ENCODE measurements at regions not wholly inside any gene's neighbourhood (a gene's known extent, or its start where the extent isn't known, plus 50 kb on each side); places are given as distances from the start of the nearest gene placed in this dataset.

GRCh38 chr2:199646439-199646838, 188.7 kb upstream of the SATB2 start:
- FAIRE-seq, result no peak
- Histone ChIP-seq H3K9ac (replicated peaks; ENCODE audit: extremely low read depth, insufficient read depth, low read length) (no peak overlapping the region), H3K9me1 (replicated peaks; ENCODE audit: control insufficient read depth, extremely low read depth, insufficient read depth, low read length) (no peaks in the 10 kb centered on the region), H3K27me3 (ENCODE audit: control insufficient read depth in 2 of 2, insufficient read depth in 2 of 2, low read length in 2 of 2) (no peaks in the 10 kb centered on the region), H4K20me1 (replicated peaks; ENCODE audit: control insufficient read depth, extremely low read depth, insufficient read depth, low read length) (no peaks in the 10 kb centered on the region), H3K4me2 (ENCODE audit: insufficient read depth, low read length) (no peak overlapping the region), H3K79me2 (ENCODE audit: control insufficient read depth, insufficient read depth, low read length) (no peaks in the 10 kb centered on the region), H3K36me3 (ENCODE audit: control insufficient read depth in 2 of 2, extremely low read depth in 1 of 2, insufficient read depth in 2 of 2, low read length in 2 of 2) (no peaks in the 10 kb centered on the region), H2AFZ (ENCODE audit: low read depth, low read length) (no peak overlapping the region), H3K9me3 (replicated peaks; ENCODE audit: control insufficient read depth, insufficient read depth, low read length) (no peaks in the 10 kb centered on the region), H3K27ac (ENCODE audit: insufficient read depth, low read depth, low read length) (no peak overlapping the region), H3K4me1 (ENCODE audit: control insufficient read depth, extremely low read depth, insufficient read depth, low read length) (no peaks in the 10 kb centered on the region), H3K4me3 (replicated peaks in 1 of 3; ENCODE audit: insufficient read depth in 1 of 3, low read depth in 1 of 3, low read length in 3 of 3) (no peak overlapping the region)
- TF ChIP-seq MYC (IDR thresholded peaks at IDR 0.05; ENCODE audit: low read depth, low read length), result no peak
- CTCF ChIA-PET, result no interaction called here
- intact Hi-C loops (cut with micrococcal nuclease), result no loop called here
- dilution Hi-C loops (cut with MboI; ENCODE audit: extremely low pct_ligation_motif_present, low sequenced_read_pairs), result no loop called here
- no peak for DNase-seq (ENCODE audit: low read depth, low spot score)
- POLR2A ChIA-PET, result no interaction called here
- BruUV-seq (replicated peaks), result no TSS peak

GRCh38 chr2:199631129-199631528, 173.4 kb upstream of the SATB2 start:
- Histone ChIP-seq H3K27me3 (ENCODE audit: control insufficient read depth in 2 of 2, insufficient read depth in 2 of 2, low read length in 2 of 2) (no peaks in the 10 kb centered on the region), H3K4me3 (replicated peaks in 1 of 3; ENCODE audit: insufficient read depth in 1 of 3, low read depth in 1 of 3, low read length in 3 of 3) (no peak overlapping the region), H3K36me3 (ENCODE audit: control insufficient read depth in 2 of 2, extremely low read depth in 1 of 2, insufficient read depth in 2 of 2, low read length in 2 of 2) (no peaks in the 10 kb centered on the region), H3K79me2 (ENCODE audit: control insufficient read depth, insufficient read depth, low read length) (no peaks in the 10 kb centered on the region), H3K4me1 (ENCODE audit: control insufficient read depth, extremely low read depth, insufficient read depth, low read length) (no peaks in the 10 kb centered on the region), H2AFZ (ENCODE audit: low read depth, low read length) (no peak overlapping the region), H3K9ac (replicated peaks; ENCODE audit: extremely low read depth, insufficient read depth, low read length) (no peak overlapping the region), H4K20me1 (replicated peaks; ENCODE audit: control insufficient read depth, extremely low read depth, insufficient read depth, low read length) (no peaks in the 10 kb centered on the region), H3K4me2 (ENCODE audit: insufficient read depth, low read length) (no peak overlapping the region), H3K27ac (ENCODE audit: insufficient read depth, low read depth, low read length) (no peak overlapping the region), H3K9me1 (replicated peaks; ENCODE audit: control insufficient read depth, extremely low read depth, insufficient read depth, low read length) (no peaks in the 10 kb centered on the region), H3K9me3 (replicated peaks; ENCODE audit: control insufficient read depth, insufficient read depth, low read length) (no peaks in the 10 kb centered on the region)
- dilution Hi-C loops (cut with MboI; ENCODE audit: extremely low pct_ligation_motif_present, low sequenced_read_pairs), result no loop called here
- TF ChIP-seq JUN (IDR thresholded peaks at IDR 0.05; ENCODE audit: borderline replicate concordance, insufficient read depth, insufficient read length, low read depth), result no peak
- no peak for TF ChIP-seq CTCF (IDR thresholded peaks at IDR 0.05; ENCODE audit: extremely low read depth in 1 of 2, insufficient read depth in 1 of 2, low read depth in 1 of 2, low read length in 2 of 2)
- no peak for TF ChIP-seq FOS (IDR thresholded peaks at IDR 0.05; ENCODE audit: borderline replicate concordance, insufficient read depth, low read length)
- TF ChIP-seq POLR2AphosphoS5 (IDR thresholded peaks at IDR 0.05; ENCODE audit: insufficient read depth, low read depth, low read length), result no peak
- no peak for TF ChIP-seq GATA2 (IDR thresholded peaks at IDR 0.05; ENCODE audit: insufficient read depth, insufficient read length, low read depth, low read length)
- no peak for TF ChIP-seq MYC (IDR thresholded peaks at IDR 0.05; ENCODE audit: low read depth, low read length)
- TF ChIP-seq EZH2 (IDR thresholded peaks at IDR 0.05; ENCODE audit: borderline replicate concordance, low read depth, low read length, severe bottlenecking), result no peak
- no peak for TF ChIP-seq MAX (IDR thresholded peaks at IDR 0.05; ENCODE audit: insufficient read depth, insufficient read length)
- no peak for TF ChIP-seq POLR2A (IDR thresholded peaks at IDR 0.05; ENCODE audit: low read depth, low read length)
- DNase-seq (ENCODE audit: low read depth, low spot score) (no peak), FAIRE-seq (no peak)
- ChIA-PET CTCF (no interaction called here), POLR2A (no interaction called here)
- intact Hi-C loops (cut with micrococcal nuclease), result no loop called here
- BruUV-seq (replicated peaks), result no TSS peak

Data from endothelial cell of umbilical vein (primary cell).